ENCODE measurements at regions not wholly inside any gene's neighbourhood (a gene's known extent, or its start where the extent isn't known, plus 50 kb on each side); places are given as distances from the start of the nearest gene placed in this dataset.
"Not testable (repeated sequence)": the region's sequence is repeated elsewhere in the genome, so short reads cannot be mapped to it uniquely, and the experiment has no call there.

DNA sequence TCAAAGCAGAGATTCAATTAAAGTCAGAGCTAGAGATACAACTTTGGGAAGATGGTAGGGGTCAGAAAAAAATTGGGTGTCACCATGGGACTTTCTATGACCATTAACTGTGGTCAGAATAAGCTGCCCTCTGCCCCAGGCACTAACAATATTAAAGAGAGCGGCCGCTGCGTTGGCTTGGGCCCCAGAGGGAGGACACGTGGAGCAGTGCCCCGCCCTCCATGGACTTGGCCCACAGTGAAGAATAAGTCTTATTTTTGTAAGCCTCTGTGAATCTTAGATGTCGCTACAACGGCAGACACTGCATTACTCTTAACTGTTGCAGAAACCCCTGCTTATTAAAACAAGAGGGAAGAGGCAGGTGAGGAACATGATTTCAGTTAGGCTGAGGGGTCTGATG is 172.7 kb downstream of the UQCRFS1 start:
- intact Hi-C loops (cut with DNase I) = no loop called here
- no peaks in the 10 kb centered on the region for H3K27me3 ChIP-seq
- H3K9me3 ChIP-seq = no peaks in the 10 kb centered on the region
- no peak overlapping the region for H3K27ac ChIP-seq
- no peak for TF ChIP-seq POLR2A (IDR thresholded peaks at IDR 0.05)
- TF ChIP-seq, protein P1, sequence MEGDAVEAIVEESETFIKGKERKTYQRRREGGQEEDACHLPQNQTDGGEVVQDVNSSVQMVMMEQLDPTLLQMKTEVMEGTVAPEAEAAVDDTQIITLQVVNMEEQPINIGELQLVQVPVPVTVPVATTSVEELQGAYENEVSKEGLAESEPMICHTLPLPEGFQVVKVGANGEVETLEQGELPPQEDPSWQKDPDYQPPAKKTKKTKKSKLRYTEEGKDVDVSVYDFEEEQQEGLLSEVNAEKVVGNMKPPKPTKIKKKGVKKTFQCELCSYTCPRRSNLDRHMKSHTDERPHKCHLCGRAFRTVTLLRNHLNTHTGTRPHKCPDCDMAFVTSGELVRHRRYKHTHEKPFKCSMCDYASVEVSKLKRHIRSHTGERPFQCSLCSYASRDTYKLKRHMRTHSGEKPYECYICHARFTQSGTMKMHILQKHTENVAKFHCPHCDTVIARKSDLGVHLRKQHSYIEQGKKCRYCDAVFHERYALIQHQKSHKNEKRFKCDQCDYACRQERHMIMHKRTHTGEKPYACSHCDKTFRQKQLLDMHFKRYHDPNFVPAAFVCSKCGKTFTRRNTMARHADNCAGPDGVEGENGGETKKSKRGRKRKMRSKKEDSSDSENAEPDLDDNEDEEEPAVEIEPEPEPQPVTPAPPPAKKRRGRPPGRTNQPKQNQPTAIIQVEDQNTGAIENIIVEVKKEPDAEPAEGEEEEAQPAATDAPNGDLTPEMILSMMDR (IDR thresholded peaks at IDR 0.05) = no peak
- TF ChIP-seq POLR2AphosphoS5 (IDR thresholded peaks at IDR 0.05; ENCODE audit: insufficient read depth in 1 of 2, low read depth in 1 of 2) = no peak
- no peak for DNase-seq (ENCODE audit: extremely low spot score in 2 of 2)
- no peaks in the 10 kb centered on the region for H3K36me3 ChIP-seq
- no peak overlapping the region for H3K4me3 ChIP-seq
- peaks cover 12% of the 10 kb centered on the region for H3K4me1 ChIP-seq

- H3K4me3 ChIP-seq; H3K9me3 ChIP-seq; intact Hi-C loops (cut with DNase I); DNase-seq (ENCODE audit: extremely low spot score in 2 of 2); H3K27ac ChIP-seq; H3K36me3 ChIP-seq; H3K27me3 ChIP-seq: not testable (repeated sequence)
- H3K4me1 ChIP-seq = peaks cover 12% of the 10 kb centered on the region
Observed at GRCh38 chr19:29039036-29039435, 173.9 kb downstream of the UQCRFS1 start.

GRCh38 chr19:29031216-29031615 is 181.7 kb downstream of the UQCRFS1 start:
- TF ChIP-seq POLR2AphosphoS5 (IDR thresholded peaks at IDR 0.05; ENCODE audit: insufficient read depth in 1 of 2, low read depth in 1 of 2) = no peak
- TF ChIP-seq POLR2A (IDR thresholded peaks at IDR 0.05) = no peak
- TF ChIP-seq, protein P1 (IDR thresholded peaks at IDR 0.05) = no peak
- H3K27me3 ChIP-seq = no peaks in the 10 kb centered on the region
- H3K4me1 ChIP-seq = no peaks in the 10 kb centered on the region
- no peak overlapping the region for H3K27ac ChIP-seq
- no peak for DNase-seq (ENCODE audit: extremely low spot score in 2 of 2)
- no peak overlapping the region for H3K4me3 ChIP-seq
- no peaks in the 10 kb centered on the region for H3K36me3 ChIP-seq
- no peaks in the 10 kb centered on the region for H3K9me3 ChIP-seq
- intact Hi-C loops (cut with DNase I) = no loop called here

DNA sequence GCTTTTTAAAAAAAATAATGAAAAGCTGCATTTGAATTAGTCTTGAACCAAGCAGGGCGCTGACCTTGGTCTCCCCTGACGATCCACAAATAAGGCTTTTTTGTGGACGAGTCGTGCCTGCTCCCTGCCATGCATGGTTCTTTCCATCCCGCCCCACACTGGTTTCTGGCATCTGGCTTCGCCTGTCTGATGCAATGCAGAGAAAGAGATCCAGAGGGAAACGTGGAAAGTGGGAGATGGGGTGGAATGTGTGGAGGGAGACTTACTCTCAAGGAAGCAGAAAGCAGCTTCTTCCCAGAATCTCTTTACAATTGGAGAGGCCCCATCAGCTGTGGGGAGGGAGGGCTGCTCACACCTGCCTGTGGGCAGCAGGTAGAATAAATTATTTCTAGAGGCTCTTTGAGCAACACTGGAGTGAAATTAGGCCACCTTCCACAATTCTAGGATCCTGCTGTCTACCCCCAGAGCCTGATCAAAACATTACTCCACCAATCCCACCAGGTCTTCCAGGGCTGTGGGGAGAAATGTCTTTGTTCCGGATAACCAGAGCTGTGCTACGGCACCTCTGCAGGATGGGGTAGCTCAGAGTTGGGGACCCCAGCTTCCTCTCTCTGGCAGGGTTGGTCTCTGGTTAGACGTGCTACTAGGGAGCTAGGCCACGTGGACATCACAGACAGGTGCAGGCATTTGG is 183.5 kb downstream of the UQCRFS1 start:
- no peaks in the 10 kb centered on the region for H3K4me1 ChIP-seq
- no peaks in the 10 kb centered on the region for H3K27me3 ChIP-seq
- TF ChIP-seq, protein P1 (IDR thresholded peaks at IDR 0.05) = no peak
- no peak for TF ChIP-seq POLR2AphosphoS5 (IDR thresholded peaks at IDR 0.05; ENCODE audit: insufficient read depth in 1 of 2, low read depth in 1 of 2)
- TF ChIP-seq POLR2A (IDR thresholded peaks at IDR 0.05) = no peak

DNA sequence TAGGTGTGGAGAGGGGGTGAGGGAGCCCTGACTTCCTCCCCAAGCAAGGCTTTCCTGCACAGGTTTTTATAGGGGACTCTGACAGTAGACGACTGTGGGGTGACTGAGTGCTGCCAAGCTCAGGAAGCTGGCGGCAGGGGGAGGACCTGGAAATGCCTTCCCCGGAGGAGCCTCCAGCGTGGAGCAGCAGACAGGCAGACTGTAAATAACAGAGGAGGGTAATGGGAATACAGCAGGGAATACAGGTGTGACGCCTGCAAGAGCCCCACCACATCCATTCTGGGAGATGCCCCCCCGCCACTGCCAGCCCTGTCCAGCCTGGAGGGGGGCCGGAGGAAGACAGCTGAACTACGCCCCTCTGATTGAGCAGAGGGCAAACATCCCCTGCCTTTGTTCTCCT is 190.4 kb downstream of the UQCRFS1 start:
- no peak for DNase-seq (ENCODE audit: extremely low spot score in 2 of 2)
- no peak overlapping the region for H3K4me3 ChIP-seq
- H3K4me1 ChIP-seq = no peaks in the 10 kb centered on the region
- intact Hi-C loops (cut with DNase I) = no loop called here
- no peak overlapping the region for H3K27ac ChIP-seq
- H3K27me3 ChIP-seq = no peaks in the 10 kb centered on the region
- H3K9me3 ChIP-seq = no peaks in the 10 kb centered on the region
- no peaks in the 10 kb centered on the region for H3K36me3 ChIP-seq
- TF ChIP-seq POLR2AphosphoS5 (IDR thresholded peaks at IDR 0.05; ENCODE audit: insufficient read depth in 1 of 2, low read depth in 1 of 2) (no peak), POLR2A (IDR thresholded peaks at IDR 0.05) (no peak)
- TF ChIP-seq, protein P1 (IDR thresholded peaks at IDR 0.05) = no peak

More for the DNA sequence above, 183.5 kb downstream of the UQCRFS1 start:
- no peak for DNase-seq (ENCODE audit: extremely low spot score in 2 of 2)
- Histone ChIP-seq H3K9me3 (no peaks in the 10 kb centered on the region), H3K27ac (no peak overlapping the region), H3K36me3 (no peaks in the 10 kb centered on the region), H3K4me3 (no peak overlapping the region)
- intact Hi-C loops (cut with DNase I) = no loop called here

Measured in vagina (tissue), 2 donors.